Embryonic facial prominence (tissue), 1 donor: ENCODE measurements at regions not wholly inside any gene's neighbourhood (a gene's known extent, or its start where the extent isn't known, plus 50 kb on each side); places are given as distances from the start of the nearest gene placed in this dataset.
"Not testable (repeated sequence)": the region's sequence is repeated elsewhere in the genome, so short reads cannot be mapped to it uniquely, and the experiment has no call there.

Experiments used
- DNase-seq: peaks from one replicate; pipeline ENCODE4 v3.0.0-alpha.2; 2016; ENCODE audit errors: extremely low spot score

DNA sequence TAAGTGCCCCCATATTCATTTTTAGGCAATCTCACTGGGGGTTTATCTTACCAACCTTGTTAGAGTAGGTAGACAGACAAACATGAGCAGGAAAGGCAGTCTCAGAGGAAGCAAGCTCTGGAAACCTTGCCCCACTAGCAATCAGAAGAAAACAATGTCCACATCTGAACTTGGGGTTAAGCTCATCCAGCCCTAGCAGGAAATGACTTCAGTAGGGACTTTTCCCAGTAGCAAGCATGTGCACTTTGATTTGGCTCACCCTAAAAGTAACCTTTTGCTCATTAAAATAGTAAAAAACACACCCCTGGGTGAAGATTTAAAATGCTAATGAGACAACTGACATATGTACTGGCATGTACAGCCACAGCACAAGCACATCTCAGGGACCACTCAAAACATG lies 175.5 kb downstream of the AKAIN1 start:
- no peak for DNase-seq

- no peak for DNase-seq
Observed at GRCh38 chr18:5015213-5015612, 181.8 kb downstream of the AKAIN1 start.

GRCh38 chr18:5004031-5004820 lies 192.8 kb downstream of the AKAIN1 start:
- DNase-seq: not testable (repeated sequence)

DNA sequence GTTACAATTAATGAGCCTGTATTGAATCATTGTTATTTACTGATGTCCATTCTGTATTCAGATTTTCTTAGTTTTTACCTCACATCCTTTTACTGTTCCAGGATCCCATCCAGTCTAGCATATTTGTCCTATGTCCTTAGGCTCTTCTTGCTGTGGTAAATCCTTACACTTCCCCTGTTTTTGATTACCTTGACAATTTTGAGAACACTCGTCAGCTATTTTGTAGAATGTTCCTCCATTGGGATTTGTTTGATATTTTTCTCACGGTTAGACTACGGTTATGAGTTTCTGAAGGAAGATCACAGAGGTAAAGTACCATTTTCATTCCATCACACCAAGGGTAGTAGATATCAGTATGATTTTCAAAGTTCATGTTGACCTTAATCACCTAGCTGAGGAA lies 202.3 kb downstream of the AKAIN1 start:
- DNase-seq: no peak

GRCh38 chr18:4987452-4988405 lies 209.3 kb downstream of the AKAIN1 start:
- DNase-seq: no peak

GRCh38 chr18:4986677-4987076 lies 210.4 kb downstream of the AKAIN1 start:
- DNase-seq: no peak

GRCh38 chr18:4986066-4986465 lies 211.0 kb downstream of the AKAIN1 start:
- no peak for DNase-seq

GRCh38 chr18:4961121-4961909 lies 235.7 kb downstream of the AKAIN1 start:
- no peak for DNase-seq

DNA sequence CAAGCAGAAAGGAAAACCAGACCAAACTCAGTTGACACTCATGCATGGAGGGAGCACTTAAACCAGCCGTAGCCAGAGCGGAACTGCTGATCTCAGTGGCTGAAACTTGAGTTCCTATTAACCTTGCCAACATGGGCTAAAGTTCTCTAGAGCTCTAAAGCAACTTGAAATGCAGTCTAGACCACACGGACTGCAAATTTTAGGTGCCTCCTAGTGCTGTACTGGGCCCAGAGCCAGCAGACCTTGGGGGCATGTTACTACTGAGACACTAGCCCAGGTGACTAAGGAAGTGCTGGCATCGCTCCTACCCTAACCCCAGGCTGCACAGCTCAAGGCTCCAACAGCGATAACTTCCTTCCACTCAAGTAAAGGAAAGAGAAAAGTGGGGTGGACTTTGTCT lies 236.5 kb downstream of the AKAIN1 start:
- DNase-seq: no peak

- no peak for DNase-seq
Observed at GRCh38 chr18:4931209-4931608, 265.8 kb downstream of the AKAIN1 start.

GRCh38 chr18:4921548-4921947 lies 275.5 kb downstream of the AKAIN1 start:
- no peak for DNase-seq

- DNase-seq: not testable (repeated sequence)
Observed at GRCh38 chr18:4917509-4917908, 279.5 kb downstream of the AKAIN1 start.

DNA sequence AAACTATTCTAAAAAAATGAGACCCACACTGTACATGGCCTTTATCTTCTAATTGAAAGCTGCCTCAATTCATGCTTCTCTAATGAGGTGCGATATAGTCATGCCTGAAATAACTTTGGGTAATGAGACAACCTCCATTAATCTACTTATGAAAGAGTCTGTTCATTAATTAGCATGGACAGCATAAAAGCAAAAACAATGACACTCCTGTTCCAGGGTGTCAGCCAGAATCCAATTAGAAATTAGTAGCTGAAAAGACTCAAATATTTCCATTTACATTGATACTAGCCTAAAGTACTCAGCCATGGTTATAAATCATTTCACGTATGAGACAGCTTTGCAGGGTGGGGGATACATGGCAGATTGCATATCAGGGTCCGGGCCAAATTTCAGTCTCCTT lies 288.7 kb downstream of the AKAIN1 start:
- no peak for DNase-seq

- no peak for DNase-seq
Observed at GRCh38 chr18:4906856-4907255, 290.2 kb downstream of the AKAIN1 start.

DNA sequence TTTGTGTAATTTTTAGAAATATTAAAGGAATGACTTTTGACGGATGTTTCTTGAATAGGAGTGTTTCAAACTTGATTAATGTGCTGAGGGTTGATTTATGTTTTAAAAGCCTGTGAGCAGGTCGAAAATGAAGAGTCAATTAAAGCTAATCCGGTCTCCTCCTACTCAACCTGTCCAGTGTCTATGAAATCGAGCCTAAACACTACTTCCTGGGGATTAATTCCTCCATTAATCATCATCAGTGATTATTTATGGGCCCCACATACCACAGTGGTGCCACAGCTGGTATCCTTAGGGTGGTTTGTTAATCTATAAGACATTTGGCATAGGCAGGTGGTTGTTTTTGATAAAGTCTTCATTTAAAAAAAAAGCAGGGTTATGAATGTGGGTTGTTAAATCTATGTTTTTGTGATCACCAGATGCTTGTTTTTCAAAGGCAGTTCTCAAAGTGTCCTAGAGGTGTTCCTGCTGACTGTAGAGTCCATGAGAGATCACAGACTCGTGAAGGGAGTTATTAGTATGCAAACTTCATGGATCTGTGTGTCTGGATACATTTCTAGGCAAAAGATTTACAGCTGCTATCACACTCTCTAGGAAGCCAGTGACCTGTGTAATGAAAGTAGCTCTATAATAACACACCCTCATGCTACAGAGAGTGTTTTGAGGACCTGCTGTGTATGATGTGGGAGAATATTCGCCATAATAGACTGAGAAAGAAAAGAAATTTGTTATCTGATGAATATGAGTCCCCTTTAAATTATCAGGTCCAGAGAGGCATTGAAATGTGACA lies 308.6 kb downstream of the AKAIN1 start:
- DNase-seq: no peak

DNA sequence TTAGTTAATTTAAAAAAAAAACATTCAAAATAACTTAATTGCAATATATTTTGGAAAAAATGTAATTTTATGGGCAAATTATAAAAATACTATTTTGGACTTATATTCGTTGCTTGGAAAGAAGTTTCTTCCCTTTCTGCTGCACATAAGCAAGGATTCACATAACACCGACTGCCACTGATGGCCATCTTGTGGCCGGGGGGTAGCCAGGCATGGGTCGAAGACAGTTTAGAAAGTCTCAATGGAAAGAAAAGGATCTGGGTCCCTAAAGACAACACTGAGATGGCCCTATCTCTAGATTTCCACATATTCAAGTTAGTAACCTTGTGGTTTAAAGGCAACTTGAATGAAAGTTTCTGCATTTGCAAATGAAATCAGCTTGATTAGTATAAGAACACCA lies 318.6 kb downstream of the AKAIN1 start:
- no peak for DNase-seq

DNA sequence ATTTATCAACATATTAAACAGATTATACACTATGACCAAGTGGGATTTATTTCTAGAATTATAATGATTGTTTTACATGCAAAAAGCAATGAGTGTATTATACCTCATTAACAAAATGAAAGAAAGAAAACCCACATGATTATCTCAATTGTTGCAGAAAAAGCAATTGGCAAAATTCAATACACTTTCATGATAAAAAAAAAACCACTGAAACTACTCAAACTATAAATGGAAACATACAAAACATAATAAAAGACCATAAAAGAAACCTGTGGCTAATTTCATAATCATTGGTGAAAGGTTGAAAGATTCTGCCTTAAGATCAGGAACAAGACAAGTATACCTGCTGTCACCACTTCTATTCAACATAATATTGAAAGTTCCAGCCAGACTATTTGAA lies 325.9 kb downstream of the AKAIN1 start:
- DNase-seq: no peak

GRCh38 chr18:4870177-4870773 lies 326.8 kb downstream of the AKAIN1 start:
- DNase-seq: no peak

- no peak for DNase-seq
Observed at GRCh38 chr18:4869155-4869554, 327.9 kb downstream of the AKAIN1 start.

DNA sequence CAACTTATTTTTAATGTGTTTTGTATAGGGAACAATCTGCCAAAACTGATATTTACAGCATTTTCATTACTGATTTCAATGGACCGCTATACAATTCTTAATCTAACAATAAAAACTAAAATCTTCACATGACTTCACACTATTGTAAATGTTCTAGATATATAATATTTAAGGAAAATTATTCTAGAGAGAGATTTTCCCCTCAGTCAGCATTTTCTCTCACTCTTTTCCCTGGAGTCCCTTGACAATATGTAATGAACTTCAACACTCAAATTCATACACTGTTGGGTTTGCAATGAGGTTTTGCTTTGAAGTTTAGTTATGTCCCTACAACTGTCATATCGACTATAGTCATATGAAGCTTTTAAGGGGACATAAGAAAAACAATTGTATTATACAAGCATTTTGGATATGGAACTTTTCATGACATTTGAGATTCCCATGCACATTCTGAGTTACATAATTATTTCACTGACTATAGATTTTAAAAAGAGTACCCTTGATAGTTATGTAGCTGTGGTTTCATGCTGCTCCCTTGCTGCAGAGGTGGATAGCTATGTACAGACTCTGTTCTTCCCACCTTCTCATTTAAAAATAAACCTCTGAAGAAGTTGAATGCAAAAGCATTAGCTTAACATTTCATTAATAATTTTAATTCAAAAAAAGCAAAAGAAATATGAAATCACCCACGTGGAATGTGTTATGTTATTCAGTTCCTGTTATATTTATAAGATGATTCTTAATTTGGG lies 338.5 kb downstream of the AKAIN1 start:
- no peak for DNase-seq
